MM.1S (cell line): ENCODE measurements at regions not wholly inside any gene's neighbourhood (a gene's known extent, or its start where the extent isn't known, plus 50 kb on each side); places are given as distances from the start of the nearest gene placed in this dataset.

Experiments used
- EZH2 ChIP-seq: fragments of 300-600 bp; sonication (generic); optimal IDR thresholded peaks from 2 replicates; pipeline ENCODE3; 2017; ENCODE audit warnings: low read depth, mild to moderate bottlenecking, antibody characterized with exemption, low read length, mixed read lengths
- EZH2phosphoT487 ChIP-seq: fragments of 300-600 bp; sonication (generic); IDR thresholded peaks from 2 replicates; pipeline ENCODE4 v1.6.1; 2018; ENCODE audit warnings: antibody characterized with exemption, low read length
- TF ChIP-seq, protein P1 (sequence below): fragments of 300-600 bp; sonication (generic); IDR thresholded peaks from 2 replicates; pipeline ENCODE4 v1.5.1; 2016; ENCODE audit warnings: antibody characterized with exemption, low read length, mixed read lengths

DNA sequence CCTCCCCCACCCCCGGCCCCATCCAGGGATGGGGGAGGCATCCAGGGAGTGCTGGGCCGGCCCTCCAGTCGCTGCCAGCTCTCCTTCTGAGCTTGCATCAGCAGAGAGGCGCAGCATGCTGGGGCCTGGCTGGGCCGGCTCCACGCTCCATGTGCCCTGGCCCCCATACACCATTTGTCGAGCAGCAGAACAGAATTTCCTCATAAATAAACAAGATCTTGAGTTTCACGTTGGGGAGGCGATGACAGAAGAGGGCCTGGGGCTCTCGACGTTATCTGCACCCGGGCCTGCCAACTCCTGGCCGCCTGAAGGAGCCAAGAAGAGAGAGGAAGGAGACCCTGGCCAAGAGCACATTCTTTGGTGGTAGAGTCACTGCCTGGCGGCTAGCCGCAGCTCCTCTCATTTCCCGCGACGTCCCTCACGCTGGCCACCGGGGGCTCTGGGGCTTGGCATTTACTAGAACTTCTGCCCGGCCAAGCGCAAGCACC, 177.0 kb downstream of the FGF18 start:
- TF ChIP-seq, protein P1, sequence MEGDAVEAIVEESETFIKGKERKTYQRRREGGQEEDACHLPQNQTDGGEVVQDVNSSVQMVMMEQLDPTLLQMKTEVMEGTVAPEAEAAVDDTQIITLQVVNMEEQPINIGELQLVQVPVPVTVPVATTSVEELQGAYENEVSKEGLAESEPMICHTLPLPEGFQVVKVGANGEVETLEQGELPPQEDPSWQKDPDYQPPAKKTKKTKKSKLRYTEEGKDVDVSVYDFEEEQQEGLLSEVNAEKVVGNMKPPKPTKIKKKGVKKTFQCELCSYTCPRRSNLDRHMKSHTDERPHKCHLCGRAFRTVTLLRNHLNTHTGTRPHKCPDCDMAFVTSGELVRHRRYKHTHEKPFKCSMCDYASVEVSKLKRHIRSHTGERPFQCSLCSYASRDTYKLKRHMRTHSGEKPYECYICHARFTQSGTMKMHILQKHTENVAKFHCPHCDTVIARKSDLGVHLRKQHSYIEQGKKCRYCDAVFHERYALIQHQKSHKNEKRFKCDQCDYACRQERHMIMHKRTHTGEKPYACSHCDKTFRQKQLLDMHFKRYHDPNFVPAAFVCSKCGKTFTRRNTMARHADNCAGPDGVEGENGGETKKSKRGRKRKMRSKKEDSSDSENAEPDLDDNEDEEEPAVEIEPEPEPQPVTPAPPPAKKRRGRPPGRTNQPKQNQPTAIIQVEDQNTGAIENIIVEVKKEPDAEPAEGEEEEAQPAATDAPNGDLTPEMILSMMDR, result no peak
- no peak for TF ChIP-seq EZH2
- TF ChIP-seq EZH2phosphoT487, result no peak
